ENCODE measurements at regions not wholly inside any gene's neighbourhood (a gene's known extent, or its start where the extent isn't known, plus 50 kb on each side); places are given as distances from the start of the nearest gene placed in this dataset.

- TF ChIP-seq EZH2 (IDR thresholded peaks at IDR 0.05) (no peak), POLR2A (IDR thresholded peaks at IDR 0.05; ENCODE audit: borderline replicate concordance, extremely low read depth, insufficient read depth, insufficient read length) (no peak), JUND (IDR thresholded peaks at IDR 0.05) (no peak)
Measured at GRCh38 chr10:78567680-78568455, 500.9 kb upstream of the ZMIZ1 start (continued).

GRCh38 chr10:78568620-78569019 is 500.1 kb upstream of the ZMIZ1 start:
- H3K9me2 ChIP-seq (ENCODE audit: insufficient read depth), result no peaks in the 10 kb centered on the region
- no peaks in the 10 kb centered on the region for H3K36me3 ChIP-seq (ENCODE audit: control insufficient read depth in 1 of 2, insufficient read depth in 2 of 2, low read length in 2 of 2)
- H3K4me1 ChIP-seq (ENCODE audit: control insufficient read depth in 1 of 2, insufficient read depth in 2 of 2, low read length in 2 of 2), result no peaks in the 10 kb centered on the region
- no peak for TF ChIP-seq JUND (IDR thresholded peaks at IDR 0.05)
- TF ChIP-seq, protein P1, sequence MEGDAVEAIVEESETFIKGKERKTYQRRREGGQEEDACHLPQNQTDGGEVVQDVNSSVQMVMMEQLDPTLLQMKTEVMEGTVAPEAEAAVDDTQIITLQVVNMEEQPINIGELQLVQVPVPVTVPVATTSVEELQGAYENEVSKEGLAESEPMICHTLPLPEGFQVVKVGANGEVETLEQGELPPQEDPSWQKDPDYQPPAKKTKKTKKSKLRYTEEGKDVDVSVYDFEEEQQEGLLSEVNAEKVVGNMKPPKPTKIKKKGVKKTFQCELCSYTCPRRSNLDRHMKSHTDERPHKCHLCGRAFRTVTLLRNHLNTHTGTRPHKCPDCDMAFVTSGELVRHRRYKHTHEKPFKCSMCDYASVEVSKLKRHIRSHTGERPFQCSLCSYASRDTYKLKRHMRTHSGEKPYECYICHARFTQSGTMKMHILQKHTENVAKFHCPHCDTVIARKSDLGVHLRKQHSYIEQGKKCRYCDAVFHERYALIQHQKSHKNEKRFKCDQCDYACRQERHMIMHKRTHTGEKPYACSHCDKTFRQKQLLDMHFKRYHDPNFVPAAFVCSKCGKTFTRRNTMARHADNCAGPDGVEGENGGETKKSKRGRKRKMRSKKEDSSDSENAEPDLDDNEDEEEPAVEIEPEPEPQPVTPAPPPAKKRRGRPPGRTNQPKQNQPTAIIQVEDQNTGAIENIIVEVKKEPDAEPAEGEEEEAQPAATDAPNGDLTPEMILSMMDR (IDR thresholded peaks at IDR 0.05 in 2 of 3, conservative IDR thresholded peaks at IDR 0.05 in 1 of 3; ENCODE audit: borderline replicate concordance in 1 of 3, insufficient read depth in 1 of 3, low read depth in 2 of 3, low read length in 2 of 3), result no peak
- no peak for TF ChIP-seq CEBPB (IDR thresholded peaks at IDR 0.05; ENCODE audit: low read depth)
- TF ChIP-seq SIN3A (IDR thresholded peaks at IDR 0.05; ENCODE audit: low read depth), result no peak
- no peak for TF ChIP-seq SP1 (IDR thresholded peaks at IDR 0.05; ENCODE audit: low read depth)
- TF ChIP-seq EZH2 (IDR thresholded peaks at IDR 0.05), result no peak
- TF ChIP-seq POLR2AphosphoS5 (IDR thresholded peaks at IDR 0.05; ENCODE audit: low read depth, low read length), result no peak
- TF ChIP-seq YY1 (IDR thresholded peaks at IDR 0.05; ENCODE audit: extremely low read depth, insufficient replicate concordance, low read depth, low read length), result no peak
- no peak for TF ChIP-seq ELF1 (IDR thresholded peaks at IDR 0.05; ENCODE audit: borderline replicate concordance, low read depth)
- TF ChIP-seq SRF (IDR thresholded peaks at IDR 0.05; ENCODE audit: low read depth), result no peak
- TF ChIP-seq RAD21 (IDR thresholded peaks at IDR 0.05; ENCODE audit: low read depth), result no peak
- TF ChIP-seq POLR2A (IDR thresholded peaks at IDR 0.05; ENCODE audit: borderline replicate concordance, extremely low read depth, insufficient read depth, insufficient read length), result no peak
- no peak for TF ChIP-seq EGR1 (IDR thresholded peaks at IDR 0.05; ENCODE audit: low read depth)
- no peak for TF ChIP-seq CBX3 (IDR thresholded peaks at IDR 0.05; ENCODE audit: low read depth)
- no peak for TF ChIP-seq ZFX (IDR thresholded peaks at IDR 0.05)
- no peak for TF ChIP-seq REST (IDR thresholded peaks at IDR 0.05; ENCODE audit: low read depth)
- TF ChIP-seq FOSL1 (IDR thresholded peaks at IDR 0.05; ENCODE audit: low read depth), result no peak
- TF ChIP-seq TCF7L2 (IDR thresholded peaks at IDR 0.05; ENCODE audit: borderline replicate concordance, extremely low read depth, insufficient read depth, insufficient read length), result no peak
- H4K20me1 ChIP-seq (ENCODE audit: insufficient read depth), result no peaks in the 10 kb centered on the region
- ATAC-seq (no peak), DNase-seq (ENCODE audit: low read depth, low spot score) (no peak)
- H3K79me2 ChIP-seq (ENCODE audit: insufficient read depth, low read length), result no peaks in the 10 kb centered on the region
- no peaks in the 10 kb centered on the region for H3K9me3 ChIP-seq (ENCODE audit: control insufficient read depth in 1 of 2, insufficient read depth in 1 of 2, low read depth in 1 of 2, low read length in 2 of 2)
- H3K27ac ChIP-seq (ENCODE audit: low read depth, low read length), result no peak overlapping the region
- no peak overlapping the region for H3K4me2 ChIP-seq (ENCODE audit: low read length)
- peaks cover 36% of the 10 kb centered on the region for H3K27me3 ChIP-seq (ENCODE audit: insufficient read depth, low read length)
- H2AFZ ChIP-seq (ENCODE audit: low read depth, low read length, poor library complexity, severe bottlenecking), result no peak overlapping the region
- no peak overlapping the region for H3K9ac ChIP-seq (ENCODE audit: low read length)
- H3K4me3 ChIP-seq (replicated peaks in 1 of 2; ENCODE audit: low read depth in 1 of 2, low read length in 2 of 2), result no peak overlapping the region
- no TSS peak for BruUV-seq (replicated peaks)
- ChIA-PET CTCF (no interaction called here), POLR2A (no interaction called here), RAD21 (ENCODE audit: low non-redundant PET in 1 of 2, low total read pairs in 2 of 2, uncharacterized antibody in 2 of 2, unreplicated experiment in 2 of 2) (no interaction called here)
- intact Hi-C loops (cut with micrococcal nuclease), result no loop called here

Measured in HCT116 (cell line).